Mesothelial cell of epicardium (in vitro differentiated cells): ENCODE measurements at regions not wholly inside any gene's neighbourhood (a gene's known extent, or its start where the extent isn't known, plus 50 kb on each side); places are given as distances from the start of the nearest gene placed in this dataset.

ENCODE experiments used
- DNase-seq, 2 experiments: peaks; one replicate each; pipeline ENCODE4 v3.0.0; 2021; ENCODE audit warnings: low spot score in 2 of 2; ENCODE audit not compliant: unreplicated experiment in 2 of 2
- H3K27ac Mint-ChIP-seq: 2 replicates; pipeline ENCODE4 v1.8.0; 2021; ENCODE audit warnings: mixed read lengths
- H3K27me3 Mint-ChIP-seq: 2 replicates; pipeline ENCODE4 v1.8.0; 2021; ENCODE audit warnings: low read depth, mixed read lengths
- H3K36me3 Mint-ChIP-seq: 2 replicates; pipeline ENCODE4 v1.8.0; 2021; ENCODE audit warnings: mixed read lengths
- H3K4me1 Mint-ChIP-seq: 2 replicates; pipeline ENCODE4 v1.8.0; 2021; ENCODE audit warnings: mixed read lengths
- H3K4me3 Mint-ChIP-seq: 2 replicates; pipeline ENCODE4 v1.8.0; 2021; ENCODE audit warnings: mild to moderate bottlenecking, moderate library complexity, mixed read lengths
- H3K9me3 Mint-ChIP-seq: 2 replicates; pipeline ENCODE4 v1.8.0; 2021; ENCODE audit warnings: mixed read lengths
- TF ChIP-seq, protein P1 (sequence below): fragments of 200-600 bp; sonication (generic); IDR thresholded peaks from one replicate; pipeline ENCODE4 v1.5.0; 2021; ENCODE audit warnings: antibody characterized with exemption; ENCODE audit not compliant: unreplicated experiment

GRCh38 chr11:27208846-27209245 is 154.2 kb downstream of the CCDC34 start:
- Mint-ChIP-seq H3K4me3 (no peak overlapping the region), H3K27ac (no peak overlapping the region), H3K36me3 (peaks cover 27% of the 10 kb centered on the region), H3K9me3 (peaks cover 8% of the 10 kb centered on the region), H3K27me3 (no peaks in the 10 kb centered on the region), H3K4me1 (peaks cover 27% of the 10 kb centered on the region)
- no peak for DNase-seq
- TF ChIP-seq, protein P1, sequence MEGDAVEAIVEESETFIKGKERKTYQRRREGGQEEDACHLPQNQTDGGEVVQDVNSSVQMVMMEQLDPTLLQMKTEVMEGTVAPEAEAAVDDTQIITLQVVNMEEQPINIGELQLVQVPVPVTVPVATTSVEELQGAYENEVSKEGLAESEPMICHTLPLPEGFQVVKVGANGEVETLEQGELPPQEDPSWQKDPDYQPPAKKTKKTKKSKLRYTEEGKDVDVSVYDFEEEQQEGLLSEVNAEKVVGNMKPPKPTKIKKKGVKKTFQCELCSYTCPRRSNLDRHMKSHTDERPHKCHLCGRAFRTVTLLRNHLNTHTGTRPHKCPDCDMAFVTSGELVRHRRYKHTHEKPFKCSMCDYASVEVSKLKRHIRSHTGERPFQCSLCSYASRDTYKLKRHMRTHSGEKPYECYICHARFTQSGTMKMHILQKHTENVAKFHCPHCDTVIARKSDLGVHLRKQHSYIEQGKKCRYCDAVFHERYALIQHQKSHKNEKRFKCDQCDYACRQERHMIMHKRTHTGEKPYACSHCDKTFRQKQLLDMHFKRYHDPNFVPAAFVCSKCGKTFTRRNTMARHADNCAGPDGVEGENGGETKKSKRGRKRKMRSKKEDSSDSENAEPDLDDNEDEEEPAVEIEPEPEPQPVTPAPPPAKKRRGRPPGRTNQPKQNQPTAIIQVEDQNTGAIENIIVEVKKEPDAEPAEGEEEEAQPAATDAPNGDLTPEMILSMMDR: no peak

DNA sequence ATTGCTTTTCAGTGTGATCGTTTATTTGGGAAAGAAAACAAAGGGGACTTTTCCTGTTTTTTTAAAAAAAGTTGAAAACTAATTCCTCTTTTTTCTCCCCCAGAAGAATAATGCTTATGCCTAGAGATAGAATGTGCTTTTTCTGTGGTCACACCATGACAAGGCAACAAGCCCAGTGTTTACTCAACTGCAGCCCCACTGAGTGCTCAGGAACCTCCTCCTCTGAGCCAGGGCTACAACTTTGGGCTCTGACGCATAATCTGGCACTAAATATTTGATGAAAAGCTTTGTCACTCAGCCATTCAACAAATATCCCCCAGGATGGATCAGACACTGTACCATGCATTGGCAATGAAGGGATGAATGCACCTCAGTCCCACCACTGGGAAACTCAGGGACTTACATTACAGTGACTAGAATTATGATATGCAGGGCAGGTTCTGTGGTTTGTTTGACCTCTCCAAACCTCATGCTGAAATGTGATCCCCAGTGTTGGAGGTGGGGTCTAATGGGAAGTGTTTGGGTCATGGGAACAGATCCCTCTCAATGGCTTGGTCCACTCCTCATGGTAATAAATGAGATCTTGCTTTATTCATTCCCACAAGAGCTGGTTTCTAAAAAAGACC is 155.9 kb downstream of the CCDC34 start:
- H3K4me3 Mint-ChIP-seq: no peak overlapping the region
- peaks cover 21% of the 10 kb centered on the region for H3K36me3 Mint-ChIP-seq
- TF ChIP-seq, protein P1: no peak
- H3K27me3 Mint-ChIP-seq: no peaks in the 10 kb centered on the region
- DNase-seq: no peak
- no peak overlapping the region for H3K27ac Mint-ChIP-seq
- peaks cover 35% of the 10 kb centered on the region for H3K4me1 Mint-ChIP-seq
- H3K9me3 Mint-ChIP-seq: peaks cover 8% of the 10 kb centered on the region

DNA sequence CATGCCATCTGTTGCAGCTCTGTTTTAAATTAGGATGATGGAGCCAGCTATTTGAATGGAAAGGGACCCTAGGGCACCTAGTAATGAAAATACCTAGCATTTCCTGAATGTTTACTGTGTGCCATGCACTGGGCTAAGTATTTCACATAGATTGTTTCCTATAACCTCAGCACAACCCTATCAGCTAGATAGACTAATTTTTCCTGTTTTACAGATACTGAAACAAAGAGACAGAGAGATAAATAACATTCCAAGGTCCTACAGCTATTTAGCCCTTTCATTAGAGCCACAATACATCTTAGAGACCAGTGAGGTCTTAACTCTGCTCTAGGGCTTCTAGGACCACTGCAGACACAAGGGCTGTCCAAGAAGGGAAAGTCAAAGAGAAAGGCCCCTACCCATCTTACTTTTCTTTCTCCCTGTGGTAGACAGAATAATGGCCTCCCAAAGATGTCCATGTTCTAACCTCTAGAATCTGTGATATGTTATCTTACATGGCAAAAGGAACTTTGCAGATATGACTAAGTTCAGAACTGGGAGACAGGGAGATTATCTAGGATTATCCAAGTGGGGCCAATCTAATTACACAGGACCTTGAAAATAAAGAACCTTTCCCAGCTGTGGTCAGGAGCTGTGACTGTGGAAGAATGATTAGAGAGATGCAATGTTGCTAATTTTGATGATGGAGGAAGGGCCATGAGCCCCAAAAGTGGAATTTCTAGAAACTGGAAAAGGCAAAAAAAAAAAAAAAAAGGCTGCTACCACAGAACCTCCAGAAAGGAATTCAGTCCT is 157.0 kb downstream of the CCDC34 start:
- H3K4me1 Mint-ChIP-seq: peaks cover 47% of the 10 kb centered on the region
- no peak for DNase-seq
- TF ChIP-seq, protein P1: no peak
- no peaks in the 10 kb centered on the region for H3K27me3 Mint-ChIP-seq
- H3K4me3 Mint-ChIP-seq: no peak overlapping the region
- H3K9me3 Mint-ChIP-seq: peaks cover 8% of the 10 kb centered on the region
- peaks cover 13% of the 10 kb centered on the region for H3K36me3 Mint-ChIP-seq
- peak overlapping the region; percentile 67 for H3K27ac Mint-ChIP-seq

- peaks cover 53% of the 10 kb centered on the region for H3K4me1 Mint-ChIP-seq
- H3K27ac Mint-ChIP-seq: peak overlapping the region; percentile 32
- peaks cover 11% of the 10 kb centered on the region for H3K36me3 Mint-ChIP-seq
- H3K27me3 Mint-ChIP-seq: no peaks in the 10 kb centered on the region
- no peak overlapping the region for H3K4me3 Mint-ChIP-seq
- TF ChIP-seq, protein P1: no peak
- H3K9me3 Mint-ChIP-seq: peaks cover 8% of the 10 kb centered on the region
- DNase-seq: no peak
Measured at GRCh38 chr11:27205250-27205649, 157.8 kb downstream of the CCDC34 start.

GRCh38 chr11:27204529-27204928 is 158.5 kb downstream of the CCDC34 start:
- no peak for DNase-seq
- no peaks in the 10 kb centered on the region for H3K27me3 Mint-ChIP-seq
- H3K27ac Mint-ChIP-seq: no peak overlapping the region
- H3K4me1 Mint-ChIP-seq: peaks cover 56% of the 10 kb centered on the region
- H3K4me3 Mint-ChIP-seq: no peak overlapping the region
- peaks cover 11% of the 10 kb centered on the region for H3K36me3 Mint-ChIP-seq
- TF ChIP-seq, protein P1: no peak
- H3K9me3 Mint-ChIP-seq: peaks cover 8% of the 10 kb centered on the region
